HG03025 (cell line): ENCODE measurements at regions not wholly inside any gene's neighbourhood (a gene's known extent, or its start where the extent isn't known, plus 50 kb on each side); places are given as distances from the start of the nearest gene placed in this dataset.

ENCODE experiments used
- ATAC-seq: cut with Tn5 transposase; IDR thresholded peaks from one replicate; pipeline ENCODE4 v1.9.1; 2021; ENCODE audit warnings: mild to moderate bottlenecking, moderate library complexity; ENCODE audit not compliant: unreplicated experiment, low FRiP score

- no peak for ATAC-seq
Measured at GRCh38 chr14:34034447-34035176, 83.7 kb upstream of the EGLN3 start.

- no peak for ATAC-seq
Measured at GRCh38 chr14:34032720-34033119, 81.8 kb upstream of the EGLN3 start.

GRCh38 chr14:34030864-34031263, 80.0 kb upstream of the EGLN3 start:
- no peak for ATAC-seq

- no peak for ATAC-seq
Measured at GRCh38 chr14:34029921-34030334, 79.1 kb upstream of the EGLN3 start.

GRCh38 chr14:34027990-34028495, 77.2 kb upstream of the EGLN3 start:
- no peak for ATAC-seq

- no peak for ATAC-seq
Measured at GRCh38 chr14:34027130-34027989, 76.5 kb upstream of the EGLN3 start.

- ATAC-seq, result no peak
Measured at GRCh38 chr14:34025325-34026017, 74.6 kb upstream of the EGLN3 start.

GRCh38 chr14:34024768-34025144, 73.9 kb upstream of the EGLN3 start:
- no peak for ATAC-seq

- no peak for ATAC-seq
Measured at GRCh38 chr14:34023824-34024767, 73.2 kb upstream of the EGLN3 start.

GRCh38 chr14:34021096-34021495, 70.2 kb upstream of the EGLN3 start:
- no peak for ATAC-seq

- no peak for ATAC-seq
Measured at GRCh38 chr14:34020014-34020413, 69.1 kb upstream of the EGLN3 start.

GRCh38 chr14:34018564-34019244, 67.8 kb upstream of the EGLN3 start:
- ATAC-seq, result no peak

GRCh38 chr14:34018125-34018524, 67.3 kb upstream of the EGLN3 start:
- no peak for ATAC-seq

- ATAC-seq, result no peak
Measured at GRCh38 chr14:34015383-34015782, 64.5 kb upstream of the EGLN3 start.

GRCh38 chr14:34014936-34015335, 64.1 kb upstream of the EGLN3 start:
- ATAC-seq, result no peak

- peak; percentile 43 for ATAC-seq
Measured at GRCh38 chr14:34013721-34014060, 62.8 kb upstream of the EGLN3 start.

- peak; percentile 41 for ATAC-seq
Measured at GRCh38 chr14:34012978-34013720, 62.3 kb upstream of the EGLN3 start.

GRCh38 chr14:34012369-34012768, 61.5 kb upstream of the EGLN3 start:
- no peak for ATAC-seq

- no peak for ATAC-seq
Measured at GRCh38 chr14:34009956-34010355, 59.1 kb upstream of the EGLN3 start.
